NT2/D1 (cell line): ENCODE measurements at regions not wholly inside any gene's neighbourhood (a gene's known extent, or its start where the extent isn't known, plus 50 kb on each side); places are given as distances from the start of the nearest gene placed in this dataset.

Source experiments
- SUZ12 ChIP-seq: IDR thresholded peaks from 2 replicates; pipeline ENCODE4 v1.6.1; 2011; ENCODE audit not compliant: insufficient read length, insufficient read depth; ENCODE audit errors: extremely low read depth
- ZNF274 ChIP-seq: IDR thresholded peaks from 2 replicates; pipeline ENCODE4 v1.6.1; 2011; ENCODE audit warnings: mild to moderate bottlenecking, low read depth, low read length

DNA sequence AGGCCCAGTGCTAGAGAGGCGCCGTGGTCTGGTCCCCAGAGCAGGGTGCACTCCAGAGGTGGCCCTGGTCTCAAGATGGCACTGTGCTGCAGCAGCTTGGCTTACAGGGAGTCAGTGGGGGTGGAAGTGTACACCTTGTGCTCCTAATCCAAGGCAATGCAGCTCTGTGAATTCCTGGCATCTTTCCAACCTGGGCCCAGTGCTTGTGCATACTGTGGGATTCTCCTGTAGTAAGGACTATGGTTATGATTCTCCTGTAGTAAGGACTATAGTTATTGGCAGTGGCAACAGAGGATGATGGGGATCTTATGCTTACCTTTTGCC, 616.7 kb upstream of the REG3G start:
- TF ChIP-seq SUZ12 (no peak), ZNF274 (no peak)
